ENCODE measurements at regions not wholly inside any gene's neighbourhood (a gene's known extent, or its start where the extent isn't known, plus 50 kb on each side); places are given as distances from the start of the nearest gene placed in this dataset.
"Not testable (repeated sequence)": the region's sequence is repeated elsewhere in the genome, so short reads cannot be mapped to it uniquely, and the experiment has no call there.

DNA sequence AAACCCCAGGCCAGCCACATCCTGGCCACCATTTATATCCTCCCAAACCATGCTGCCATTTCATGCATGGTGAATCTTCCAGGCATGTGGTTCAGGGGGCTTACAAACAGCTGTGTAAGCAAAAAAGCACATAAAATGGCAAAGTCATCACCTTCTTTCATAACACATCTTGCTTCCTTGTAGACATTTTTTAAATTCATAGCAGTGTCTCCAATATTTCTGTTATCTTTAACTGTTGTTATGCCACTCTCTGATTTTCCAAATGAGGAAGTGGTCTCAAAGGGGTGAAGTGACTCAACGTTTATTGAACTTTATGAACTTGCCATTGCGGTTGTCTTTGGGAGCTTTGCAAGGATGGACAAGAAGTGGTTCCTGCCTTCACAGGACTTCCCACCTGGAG is 264.4 kb downstream of the MEX3B start:
- no peak overlapping the region for H3K4me3 Mint-ChIP-seq
- ATAC-seq (ENCODE audit: low read depth in 2 of 2), result no peak
- no peak for DNase-seq
- H3K36me3 Mint-ChIP-seq, result no peaks in the 10 kb centered on the region
- H3K9me3 Mint-ChIP-seq, result peaks cover 0 to 3% (median 0%) of the 10 kb centered on the region in 7 donors
- no peak overlapping the region for H3K27ac Mint-ChIP-seq
- H3K4me1 Mint-ChIP-seq, result no peaks in the 10 kb centered on the region
- H3K27me3 Mint-ChIP-seq, result peaks cover 10 to 27% (median 12%) of the 10 kb centered on the region in 3 donors

DNA sequence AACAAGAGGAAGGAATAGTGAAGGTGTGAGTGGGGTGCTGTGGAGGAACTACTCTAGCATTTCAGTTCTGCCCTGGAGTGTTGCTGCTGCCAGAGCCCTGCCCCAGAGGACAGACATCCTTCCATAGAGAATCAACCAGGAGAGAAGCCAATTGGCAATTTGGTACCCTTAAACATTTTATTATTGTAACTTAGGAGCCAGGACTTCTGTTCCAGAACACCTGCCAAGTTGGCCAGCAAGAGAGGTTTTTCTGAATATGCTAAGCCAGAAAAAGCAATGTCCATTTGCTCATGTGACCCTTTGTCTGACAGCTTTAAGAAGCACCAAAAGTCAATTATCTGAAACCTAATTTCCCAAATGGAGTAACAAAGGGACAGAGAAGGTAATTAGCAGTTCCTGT is 264.9 kb downstream of the MEX3B start:
- peaks cover 10 to 24% (median 12%) of the 10 kb centered on the region in 3 donors for H3K27me3 Mint-ChIP-seq
- H3K36me3 Mint-ChIP-seq, result no peaks in the 10 kb centered on the region
- no peak for DNase-seq
- peak overlapping the region in 2 of 6 donors; percentile 10 to 47 for H3K27ac Mint-ChIP-seq
- no peak overlapping the region for H3K4me3 Mint-ChIP-seq
- H3K4me1 Mint-ChIP-seq, result no peaks in the 10 kb centered on the region
- peaks cover 0 to 3% (median 0%) of the 10 kb centered on the region in 7 donors for H3K9me3 Mint-ChIP-seq
- ATAC-seq (ENCODE audit: low read depth in 2 of 2), result no peak

DNA sequence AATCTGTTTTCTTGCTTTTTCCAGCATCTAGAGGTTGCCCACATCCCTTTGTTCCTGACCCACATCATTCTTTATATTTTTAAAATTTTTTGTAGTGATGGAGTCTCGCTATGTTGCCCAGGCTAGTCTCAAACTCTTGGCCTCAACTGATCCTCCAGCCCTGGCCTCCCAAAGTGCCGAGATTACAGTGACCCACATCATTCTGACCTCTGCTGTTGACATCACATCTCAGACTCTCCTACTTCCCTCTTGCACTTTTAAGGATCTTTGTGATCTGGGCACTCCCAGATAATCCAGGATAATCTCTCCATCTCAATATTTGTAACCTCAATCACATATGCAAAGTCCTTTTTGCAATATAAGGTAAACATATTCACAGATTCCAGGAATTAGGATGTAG is 266.6 kb downstream of the MEX3B start:
- Mint-ChIP-seq H3K27me3 (peaks cover 10 to 14% (median 12%) of the 10 kb centered on the region in 3 donors), H3K4me3 (no peak overlapping the region), H3K36me3 (no peaks in the 10 kb centered on the region), H3K4me1 (no peaks in the 10 kb centered on the region), H3K27ac (no peak overlapping the region), H3K9me3 (peaks cover 0 to 3% (median 0%) of the 10 kb centered on the region in 7 donors)
- DNase-seq (no peak), ATAC-seq (ENCODE audit: low read depth in 2 of 2) (no peak)

DNA sequence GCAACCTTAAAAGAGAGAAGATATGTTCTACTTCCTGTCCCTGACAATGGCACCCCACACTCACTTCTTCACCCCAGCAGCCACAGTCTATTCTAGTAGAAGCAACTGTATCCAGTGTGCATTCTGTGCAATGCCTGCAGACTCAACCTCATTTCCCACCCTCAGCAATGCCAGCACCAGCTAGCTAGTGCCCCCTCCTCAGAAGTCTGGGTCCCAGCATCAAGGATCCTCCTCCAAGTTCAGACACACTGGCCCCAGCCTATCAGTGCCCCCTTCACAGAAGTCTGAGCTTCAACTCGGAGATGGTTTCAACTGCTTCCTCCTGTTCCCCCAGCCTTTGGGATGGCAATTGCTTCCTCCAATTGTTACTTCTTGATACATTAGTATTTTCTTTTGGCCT is 268.3 kb downstream of the MEX3B start:
- H3K4me3 Mint-ChIP-seq, result no peak overlapping the region
- ATAC-seq (ENCODE audit: low read depth in 2 of 2) (no peak), DNase-seq (no peak)
- H3K27ac Mint-ChIP-seq, result no peak overlapping the region
- H3K36me3 Mint-ChIP-seq, result no peaks in the 10 kb centered on the region
- peaks cover 9 to 12% (median 10%) of the 10 kb centered on the region in 3 donors for H3K27me3 Mint-ChIP-seq
- peaks cover 0 to 3% (median 0%) of the 10 kb centered on the region in 7 donors for H3K9me3 Mint-ChIP-seq
- no peaks in the 10 kb centered on the region for H3K4me1 Mint-ChIP-seq

DNA sequence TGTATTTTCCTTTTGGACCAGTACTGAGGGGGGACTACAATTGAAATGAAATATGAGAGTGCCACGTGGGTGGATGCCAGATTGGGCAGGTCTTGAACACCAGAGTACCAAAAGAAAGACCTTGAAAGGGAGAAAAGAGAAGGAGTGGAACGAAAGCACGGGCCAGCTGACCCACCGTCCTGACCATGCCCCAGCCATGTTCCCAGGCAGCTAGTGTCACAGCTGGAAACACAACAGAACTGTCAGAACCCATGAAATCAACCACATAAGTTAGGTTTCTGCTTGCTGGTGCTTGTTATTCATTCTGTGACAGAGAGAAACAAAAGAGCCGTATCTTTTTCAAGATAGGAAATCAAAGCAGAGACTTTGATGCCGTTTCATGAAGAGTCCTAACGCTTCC is 268.8 kb downstream of the MEX3B start:
- no peak overlapping the region for H3K27ac Mint-ChIP-seq
- no peak for ATAC-seq (ENCODE audit: low read depth in 2 of 2)
- H3K9me3 Mint-ChIP-seq, result peaks cover 0 to 3% (median 0%) of the 10 kb centered on the region in 7 donors
- peaks cover 6 to 10% (median 8%) of the 10 kb centered on the region in 3 donors for H3K27me3 Mint-ChIP-seq
- H3K4me1 Mint-ChIP-seq, result no peaks in the 10 kb centered on the region
- DNase-seq, result no peak
- H3K36me3 Mint-ChIP-seq, result no peaks in the 10 kb centered on the region
- no peak overlapping the region for H3K4me3 Mint-ChIP-seq

DNA sequence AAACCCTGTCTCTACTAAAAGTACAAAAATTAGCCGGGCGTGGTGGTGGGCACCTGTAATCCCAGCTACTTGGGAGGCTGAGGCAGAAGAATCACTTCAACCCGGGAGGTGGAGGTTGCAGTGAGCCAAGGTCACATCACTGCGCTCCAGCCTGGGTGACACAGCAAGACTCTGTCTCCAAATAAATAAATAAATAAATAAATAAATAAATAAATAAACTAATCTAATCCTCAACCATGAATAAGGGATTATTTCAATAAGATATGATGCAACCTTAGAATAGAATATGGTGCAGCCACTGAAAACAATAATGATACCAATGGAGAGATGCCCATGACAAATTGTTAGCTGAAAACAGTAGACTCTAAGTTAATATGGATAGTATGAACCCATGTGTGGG is 270.0 kb downstream of the MEX3B start:
- DNase-seq, H3K27ac Mint-ChIP-seq, H3K4me1 Mint-ChIP-seq: not testable (repeated sequence)

DNA sequence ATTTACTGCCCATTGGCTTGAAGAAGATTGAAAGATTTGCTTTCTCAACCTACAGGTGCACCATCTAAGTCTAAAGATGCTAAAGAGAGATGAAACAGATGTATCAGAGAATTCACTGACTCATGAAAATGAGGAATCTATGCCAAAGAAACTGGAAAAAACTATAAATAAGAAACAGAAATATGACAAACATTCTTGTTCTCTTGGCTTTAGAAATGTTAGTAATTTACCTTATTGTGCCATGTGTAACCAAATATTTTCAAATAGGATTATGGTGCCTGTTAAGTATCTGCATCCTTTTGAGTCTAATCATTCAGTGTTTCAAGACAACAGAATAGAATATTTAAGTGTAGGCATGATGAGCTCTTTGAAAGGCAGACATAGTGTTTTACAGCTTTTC is 271.5 kb downstream of the MEX3B start:
- ATAC-seq (ENCODE audit: low read depth in 2 of 2), result no peak
- Mint-ChIP-seq H3K4me3 (no peak overlapping the region), H3K36me3 (no peaks in the 10 kb centered on the region), H3K4me1 (no peaks in the 10 kb centered on the region), H3K27ac (no peak overlapping the region), H3K9me3 (peaks cover 0 to 6% (median 0%) of the 10 kb centered on the region in 7 donors), H3K27me3 (peaks cover 0 to 5% (median 4%) of the 10 kb centered on the region in 3 donors)
- no peak for DNase-seq

More for the DNA sequence above, 270.0 kb downstream of the MEX3B start:
- H3K36me3 Mint-ChIP-seq; ATAC-seq (ENCODE audit: low read depth in 2 of 2); H3K27me3 Mint-ChIP-seq; H3K9me3 Mint-ChIP-seq; H3K4me3 Mint-ChIP-seq: not testable (repeated sequence)

DNA sequence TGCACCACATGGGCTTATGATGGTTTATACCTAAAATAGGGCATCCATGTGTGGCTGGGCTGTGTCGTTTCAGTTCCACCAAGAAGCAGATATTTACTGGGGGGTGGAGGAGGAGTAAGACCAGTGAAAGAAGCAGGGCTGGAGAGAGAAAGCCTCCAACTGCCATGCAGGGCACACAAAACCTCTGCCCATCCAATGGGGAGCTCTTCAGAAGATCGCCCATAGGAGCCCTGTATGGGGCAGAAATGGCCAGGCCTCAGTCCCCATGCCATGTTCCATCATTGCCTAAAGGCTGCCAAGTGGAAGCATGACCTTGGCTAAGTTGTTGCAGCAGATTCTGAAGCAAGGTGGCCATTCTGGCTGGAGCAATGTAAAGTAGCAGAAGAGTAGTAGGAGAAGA is 277.0 kb downstream of the MEX3B start:
- no peak overlapping the region for H3K4me3 Mint-ChIP-seq
- peaks cover 8 to 10% (median 9%) of the 10 kb centered on the region in 3 donors for H3K27me3 Mint-ChIP-seq
- no peaks in the 10 kb centered on the region for H3K36me3 Mint-ChIP-seq
- H3K9me3 Mint-ChIP-seq, result peaks cover 0 to 7% (median 0%) of the 10 kb centered on the region in 7 donors
- ATAC-seq (ENCODE audit: low read depth in 2 of 2), result no peak
- H3K4me1 Mint-ChIP-seq, result no peaks in the 10 kb centered on the region
- DNase-seq, result no peak
- H3K27ac Mint-ChIP-seq, result no peak overlapping the region

DNA sequence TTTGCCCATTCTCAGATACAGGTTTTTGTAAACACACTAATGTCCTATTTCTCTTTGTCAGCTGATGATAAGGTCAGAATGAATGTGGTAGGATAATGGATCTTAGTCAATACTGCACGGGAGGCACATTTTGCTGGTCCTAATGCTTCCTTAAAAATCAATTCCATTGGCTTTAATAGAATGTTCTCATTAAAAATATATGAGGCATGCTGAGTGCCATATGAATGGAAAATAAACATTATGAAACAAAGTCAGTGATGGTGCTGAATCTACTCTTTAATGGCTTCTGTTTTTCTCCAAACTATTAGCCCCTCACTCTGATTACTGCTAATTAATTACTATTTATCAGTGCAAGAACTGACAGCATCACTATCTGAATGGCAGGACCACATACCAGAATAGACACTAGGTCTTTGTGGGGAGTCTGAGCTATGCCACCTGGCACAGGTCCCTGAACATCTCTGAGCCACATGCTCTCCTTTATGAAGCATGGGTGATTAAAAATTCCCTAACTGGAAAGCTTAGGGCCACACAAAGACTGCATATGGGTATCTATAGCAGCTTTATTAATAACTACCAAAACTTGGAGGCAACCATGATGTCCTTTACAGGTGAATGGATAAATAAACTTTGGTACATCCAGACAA is 278.9 kb downstream of the MEX3B start:
- DNase-seq, result no peak
- no peak overlapping the region for H3K27ac Mint-ChIP-seq
- H3K4me1 Mint-ChIP-seq, result no peaks in the 10 kb centered on the region
- no peak overlapping the region for H3K4me3 Mint-ChIP-seq
- H3K9me3 Mint-ChIP-seq, result peaks cover 0 to 7% (median 0%) of the 10 kb centered on the region in 7 donors
- ATAC-seq (ENCODE audit: low read depth in 2 of 2), result no peak
- H3K36me3 Mint-ChIP-seq, result no peaks in the 10 kb centered on the region
- peaks cover 8 to 10% (median 9%) of the 10 kb centered on the region in 3 donors for H3K27me3 Mint-ChIP-seq

DNA sequence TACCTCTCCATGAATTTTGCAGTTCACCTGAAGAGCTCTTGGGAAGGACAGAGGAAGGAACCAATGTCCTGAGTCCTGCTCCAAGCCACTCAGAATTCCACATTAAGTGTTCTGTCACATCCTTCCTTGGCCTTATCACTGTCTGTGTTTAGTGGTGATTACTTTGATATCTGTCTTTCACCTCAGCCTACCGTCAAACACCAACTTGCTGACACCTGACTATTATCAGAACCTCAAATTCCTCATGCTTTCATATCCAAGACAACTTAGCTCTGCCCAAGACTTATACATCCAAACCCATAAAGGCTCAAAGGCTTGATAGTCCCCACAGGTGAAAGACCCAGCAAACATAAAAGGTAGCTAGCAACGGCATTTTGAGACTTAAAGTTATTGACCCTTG is 280.0 kb downstream of the MEX3B start:
- no peak overlapping the region for H3K27ac Mint-ChIP-seq
- peaks cover 0 to 7% (median 0%) of the 10 kb centered on the region in 7 donors for H3K9me3 Mint-ChIP-seq
- H3K27me3 Mint-ChIP-seq, result peaks cover 8 to 10% (median 9%) of the 10 kb centered on the region in 3 donors
- ATAC-seq (ENCODE audit: low read depth in 2 of 2) (no peak), DNase-seq (no peak)
- H3K36me3 Mint-ChIP-seq, result no peaks in the 10 kb centered on the region
- no peaks in the 10 kb centered on the region for H3K4me1 Mint-ChIP-seq
- no peak overlapping the region for H3K4me3 Mint-ChIP-seq

DNA sequence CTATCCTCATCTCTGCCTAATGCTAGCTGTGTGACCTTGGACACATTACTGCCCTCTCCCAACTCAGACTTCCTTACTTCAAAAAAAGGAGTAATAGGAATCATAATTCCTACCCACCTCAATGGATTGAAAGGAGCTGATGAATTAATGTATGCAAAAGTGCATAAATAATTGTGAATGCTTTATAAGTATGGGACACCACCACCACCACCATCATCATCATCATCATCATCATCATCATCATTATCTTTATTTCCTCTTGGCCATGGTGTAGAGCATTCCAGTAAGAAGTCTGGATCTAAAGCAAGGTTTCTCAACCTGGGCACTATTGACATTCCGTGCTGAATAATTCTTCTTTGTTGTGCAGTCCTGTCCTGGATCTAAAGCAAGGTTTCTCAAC is 282.5 kb downstream of the MEX3B start:
- H3K36me3 Mint-ChIP-seq, result no peaks in the 10 kb centered on the region
- H3K9me3 Mint-ChIP-seq, result no peaks in the 10 kb centered on the region
- H3K4me3 Mint-ChIP-seq, result no peak overlapping the region
- no peak for ATAC-seq (ENCODE audit: low read depth in 2 of 2)
- DNase-seq, result no peak
- H3K27me3 Mint-ChIP-seq, result peaks cover 0 to 9% (median 8%) of the 10 kb centered on the region in 3 donors
- H3K4me1 Mint-ChIP-seq, result no peaks in the 10 kb centered on the region
- no peak overlapping the region for H3K27ac Mint-ChIP-seq

DNA sequence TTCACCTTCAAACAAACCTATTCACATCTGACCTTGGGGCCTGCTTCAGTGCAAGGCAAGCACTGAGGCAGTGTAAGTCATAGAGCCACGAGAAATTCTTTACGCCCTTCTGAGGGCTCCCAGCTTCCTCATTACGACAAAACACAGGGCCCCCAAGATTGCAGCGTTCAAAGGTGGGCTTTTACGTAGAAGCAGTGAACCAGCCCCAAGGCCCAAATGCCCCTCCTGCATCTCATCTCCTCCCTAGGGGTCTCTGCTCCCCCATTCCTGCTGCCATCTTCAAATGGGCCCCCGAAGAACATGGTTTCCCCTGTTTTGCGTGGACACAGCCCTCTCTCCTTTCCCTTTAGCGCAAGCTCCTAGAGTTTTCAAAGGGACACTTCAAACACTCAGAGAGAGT is 285.1 kb downstream of the MEX3B start:
- Mint-ChIP-seq H3K4me1 (no peaks in the 10 kb centered on the region), H3K9me3 (no peaks in the 10 kb centered on the region), H3K4me3 (no peak overlapping the region), H3K27me3 (peaks cover 0 to 9% (median 8%) of the 10 kb centered on the region in 3 donors), H3K27ac (no peak overlapping the region), H3K36me3 (no peaks in the 10 kb centered on the region)
- ATAC-seq (ENCODE audit: low read depth in 2 of 2), result no peak
- DNase-seq, result no peak

DNA sequence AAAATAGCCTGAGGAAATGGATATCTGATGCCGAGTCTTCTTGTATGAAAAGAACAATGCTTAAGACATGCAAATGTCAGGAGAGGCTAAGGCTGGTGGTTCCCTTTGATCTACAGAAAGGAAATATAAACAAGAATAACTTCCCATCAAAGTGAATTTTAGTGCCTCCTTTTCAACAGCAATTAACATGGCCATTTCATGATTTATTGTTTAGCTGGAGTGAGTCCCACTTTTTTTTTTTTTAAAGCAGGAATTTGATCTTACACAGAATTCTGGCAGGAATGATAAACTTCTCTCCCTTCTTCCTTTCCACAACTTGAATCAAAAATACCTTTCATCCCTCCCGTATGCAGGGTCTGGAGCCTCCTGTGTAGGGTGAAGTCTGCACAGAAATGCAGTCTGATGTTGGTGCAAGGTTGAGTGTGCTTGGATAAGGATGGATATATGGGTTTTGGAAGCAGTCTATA is 287.0 kb downstream of the MEX3B start:
- H3K36me3 Mint-ChIP-seq, result no peaks in the 10 kb centered on the region
- ATAC-seq (ENCODE audit: low read depth in 2 of 2) (no peak), DNase-seq (no peak)
- no peak overlapping the region for H3K4me3 Mint-ChIP-seq
- peaks cover 0 to 4% (median 0%) of the 10 kb centered on the region in 3 donors for H3K27me3 Mint-ChIP-seq
- no peak overlapping the region for H3K27ac Mint-ChIP-seq
- H3K4me1 Mint-ChIP-seq, result no peaks in the 10 kb centered on the region
- H3K9me3 Mint-ChIP-seq, result no peaks in the 10 kb centered on the region

DNA sequence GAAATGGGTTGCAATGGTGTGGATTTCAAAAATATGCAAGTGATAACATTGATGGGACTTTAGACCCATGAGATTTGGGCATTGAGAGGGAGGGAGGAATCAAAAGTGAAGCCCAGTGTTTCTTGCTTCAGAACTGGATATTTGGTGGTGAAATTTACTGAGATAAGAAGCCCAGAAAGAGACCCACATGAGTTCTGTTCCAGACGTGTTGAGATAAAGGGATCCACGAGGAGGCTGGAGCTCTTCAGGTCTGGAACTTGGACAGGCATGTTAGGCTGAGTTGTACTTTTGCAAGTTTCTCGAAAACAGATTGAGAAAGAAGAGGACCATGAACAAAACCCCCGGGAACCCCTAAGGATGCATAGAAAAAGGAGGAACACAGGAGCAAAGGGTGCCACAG is 290.2 kb downstream of the MEX3B start:
- Mint-ChIP-seq H3K4me3 (no peak overlapping the region), H3K27me3 (peaks cover 0 to 6% (median 4%) of the 10 kb centered on the region in 3 donors), H3K9me3 (no peaks in the 10 kb centered on the region), H3K27ac (no peak overlapping the region), H3K36me3 (no peaks in the 10 kb centered on the region), H3K4me1 (no peaks in the 10 kb centered on the region)
- DNase-seq, result no peak
- no peak for ATAC-seq (ENCODE audit: low read depth in 2 of 2)

Measured in naive B cell (primary cell).